ENCODE measurements at regions not wholly inside any gene's neighbourhood (a gene's known extent, or its start where the extent isn't known, plus 50 kb on each side); places are given as distances from the start of the nearest gene placed in this dataset.
"Not testable (repeated sequence)": the region's sequence is repeated elsewhere in the genome, so short reads cannot be mapped to it uniquely, and the experiment has no call there.

DNA sequence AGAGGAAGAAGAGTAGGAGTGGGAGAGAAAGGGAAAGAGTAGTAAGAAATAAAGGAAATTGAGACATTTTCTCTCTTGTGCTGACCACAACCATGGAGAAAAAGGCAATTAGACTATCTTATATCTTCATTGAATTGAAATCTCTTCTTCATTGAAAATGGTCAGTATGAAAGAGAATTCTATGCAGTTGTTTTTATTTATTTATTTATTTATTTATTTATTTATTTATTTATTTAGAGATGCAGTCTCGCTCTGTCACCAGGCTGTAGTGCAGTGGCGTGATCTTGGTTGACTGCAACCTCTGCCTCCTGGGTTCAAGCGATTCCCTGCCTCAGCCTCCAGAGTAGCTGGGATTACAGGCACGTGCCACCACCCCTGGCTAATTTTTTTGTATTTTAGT is 447.1 kb downstream of the PTPRC start:
- no peak overlapping the region for H3K4me2 ChIP-seq
- no peaks in the 10 kb centered on the region for H3K27me3 Mint-ChIP-seq (ENCODE audit: insufficient read depth, low read depth)

GRCh38 chr1:199087144-199087543 is 448.3 kb downstream of the PTPRC start:
- TF ChIP-seq EZH2 (IDR thresholded peaks at IDR 0.05) (no peak), EZH2phosphoT487 (IDR thresholded peaks at IDR 0.05) (no peak)
- TF ChIP-seq, protein P1, sequence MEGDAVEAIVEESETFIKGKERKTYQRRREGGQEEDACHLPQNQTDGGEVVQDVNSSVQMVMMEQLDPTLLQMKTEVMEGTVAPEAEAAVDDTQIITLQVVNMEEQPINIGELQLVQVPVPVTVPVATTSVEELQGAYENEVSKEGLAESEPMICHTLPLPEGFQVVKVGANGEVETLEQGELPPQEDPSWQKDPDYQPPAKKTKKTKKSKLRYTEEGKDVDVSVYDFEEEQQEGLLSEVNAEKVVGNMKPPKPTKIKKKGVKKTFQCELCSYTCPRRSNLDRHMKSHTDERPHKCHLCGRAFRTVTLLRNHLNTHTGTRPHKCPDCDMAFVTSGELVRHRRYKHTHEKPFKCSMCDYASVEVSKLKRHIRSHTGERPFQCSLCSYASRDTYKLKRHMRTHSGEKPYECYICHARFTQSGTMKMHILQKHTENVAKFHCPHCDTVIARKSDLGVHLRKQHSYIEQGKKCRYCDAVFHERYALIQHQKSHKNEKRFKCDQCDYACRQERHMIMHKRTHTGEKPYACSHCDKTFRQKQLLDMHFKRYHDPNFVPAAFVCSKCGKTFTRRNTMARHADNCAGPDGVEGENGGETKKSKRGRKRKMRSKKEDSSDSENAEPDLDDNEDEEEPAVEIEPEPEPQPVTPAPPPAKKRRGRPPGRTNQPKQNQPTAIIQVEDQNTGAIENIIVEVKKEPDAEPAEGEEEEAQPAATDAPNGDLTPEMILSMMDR (IDR thresholded peaks at IDR 0.05) = no peak
- Histone ChIP-seq H3K4me3 (no peak overlapping the region), H3F3A (ENCODE audit: low read depth) (no peaks in the 10 kb centered on the region), H3K9ac (no peak overlapping the region), H3K4me1 (no peaks in the 10 kb centered on the region), H2AFZ (replicated peaks) (no peak overlapping the region), H3K79me2 (ENCODE audit: low read depth) (no peaks in the 10 kb centered on the region), H3K4me2 (no peak overlapping the region), H3K9me3 (ENCODE audit: low read depth) (no peaks in the 10 kb centered on the region), H3K27ac (no peak overlapping the region), H3K36me3 (no peaks in the 10 kb centered on the region), H3K27me3 (no peaks in the 10 kb centered on the region), H4K20me1 (ENCODE audit: low read depth) (no peaks in the 10 kb centered on the region)
- H3K4me3 Mint-ChIP-seq = no peak overlapping the region
- no peak for DNase-seq (ENCODE audit: low spot score)
- no peaks in the 10 kb centered on the region for H3K36me3 Mint-ChIP-seq
- H3K27me3 Mint-ChIP-seq (ENCODE audit: insufficient read depth, low read depth) = peaks cover 1% of the 10 kb centered on the region
- no peaks in the 10 kb centered on the region for H3K4me1 Mint-ChIP-seq
- H3K9me3 Mint-ChIP-seq = no peaks in the 10 kb centered on the region
- H3K27ac Mint-ChIP-seq = no peak overlapping the region

More for the DNA sequence above, 447.1 kb downstream of the PTPRC start:
- Mint-ChIP-seq H3K4me3 (no peak overlapping the region), H3K36me3 (no peaks in the 10 kb centered on the region), H3K27ac (no peak overlapping the region), H3K9me3 (no peaks in the 10 kb centered on the region), H3K4me1 (no peaks in the 10 kb centered on the region)
- Histone ChIP-seq H3K9me3 (ENCODE audit: low read depth) (no peaks in the 10 kb centered on the region), H3K27ac (no peak overlapping the region), H3K36me3 (no peaks in the 10 kb centered on the region), H3K4me1 (no peaks in the 10 kb centered on the region), H3F3A (ENCODE audit: low read depth) (no peaks in the 10 kb centered on the region), H3K4me3 (no peak overlapping the region), H3K27me3 (no peaks in the 10 kb centered on the region), H4K20me1 (ENCODE audit: low read depth) (no peaks in the 10 kb centered on the region), H3K9ac (no peak overlapping the region), H2AFZ (replicated peaks) (no peak overlapping the region), H3K79me2 (ENCODE audit: low read depth) (no peaks in the 10 kb centered on the region)
- TF ChIP-seq EZH2 (IDR thresholded peaks at IDR 0.05) = no peak
- TF ChIP-seq, protein P1 (IDR thresholded peaks at IDR 0.05) = no peak
- TF ChIP-seq EZH2phosphoT487 (IDR thresholded peaks at IDR 0.05) = no peak
- no peak for DNase-seq (ENCODE audit: low spot score)

DNA sequence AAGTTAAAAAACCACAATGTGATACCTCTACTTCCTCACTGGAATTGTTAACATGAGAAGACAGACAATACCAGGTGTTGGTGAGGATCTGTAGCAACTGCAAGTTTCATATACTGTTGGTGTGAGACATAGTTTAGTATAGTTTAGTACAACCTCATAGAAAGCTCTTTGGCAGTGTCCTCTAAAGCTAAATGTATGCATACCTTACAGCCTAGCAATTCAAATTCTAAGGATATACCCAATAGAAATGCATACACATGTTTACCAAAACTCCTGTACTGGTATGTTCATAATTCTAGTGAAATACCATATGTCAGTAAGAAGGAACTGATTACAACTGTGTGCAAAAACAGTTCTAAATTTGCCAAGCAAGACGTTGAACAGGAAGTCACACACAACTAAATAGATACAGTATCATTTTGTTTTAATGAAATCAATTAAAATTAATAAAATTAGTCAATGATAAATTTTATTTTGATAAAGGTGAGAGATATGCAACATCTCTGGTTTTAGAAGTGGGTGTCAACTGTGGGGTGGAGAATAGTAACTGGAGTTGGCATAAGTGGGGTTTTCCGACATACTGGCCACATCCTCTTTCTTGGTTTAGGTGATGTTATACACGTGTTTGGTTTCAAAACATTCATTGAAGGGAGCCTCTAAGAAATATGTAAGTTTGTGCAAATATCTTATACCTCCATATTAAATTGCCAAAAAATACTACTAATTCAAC is 450.7 kb downstream of the PTPRC start:
- no peak for DNase-seq (ENCODE audit: low spot score)
- Histone ChIP-seq H3K4me2 (no peak overlapping the region), H3K36me3 (no peaks in the 10 kb centered on the region), H3K4me3 (no peak overlapping the region), H3K4me1 (no peaks in the 10 kb centered on the region), H3K9me3 (ENCODE audit: low read depth) (no peaks in the 10 kb centered on the region), H3F3A (ENCODE audit: low read depth) (no peaks in the 10 kb centered on the region), H3K79me2 (ENCODE audit: low read depth) (no peaks in the 10 kb centered on the region), H3K27ac (no peak overlapping the region), H3K27me3 (no peaks in the 10 kb centered on the region), H3K9ac (no peak overlapping the region), H4K20me1 (ENCODE audit: low read depth) (no peaks in the 10 kb centered on the region), H2AFZ (replicated peaks) (no peak overlapping the region)
- H3K4me1 Mint-ChIP-seq = no peaks in the 10 kb centered on the region
- TF ChIP-seq EZH2phosphoT487 (IDR thresholded peaks at IDR 0.05) (no peak), EZH2 (IDR thresholded peaks at IDR 0.05) (no peak)
- TF ChIP-seq, protein P1 (IDR thresholded peaks at IDR 0.05) = no peak
- H3K36me3 Mint-ChIP-seq = no peaks in the 10 kb centered on the region
- H3K4me3 Mint-ChIP-seq = no peak overlapping the region
- no peaks in the 10 kb centered on the region for H3K9me3 Mint-ChIP-seq
- no peak overlapping the region for H3K27ac Mint-ChIP-seq
- peaks cover 2% of the 10 kb centered on the region for H3K27me3 Mint-ChIP-seq (ENCODE audit: insufficient read depth, low read depth)

DNA sequence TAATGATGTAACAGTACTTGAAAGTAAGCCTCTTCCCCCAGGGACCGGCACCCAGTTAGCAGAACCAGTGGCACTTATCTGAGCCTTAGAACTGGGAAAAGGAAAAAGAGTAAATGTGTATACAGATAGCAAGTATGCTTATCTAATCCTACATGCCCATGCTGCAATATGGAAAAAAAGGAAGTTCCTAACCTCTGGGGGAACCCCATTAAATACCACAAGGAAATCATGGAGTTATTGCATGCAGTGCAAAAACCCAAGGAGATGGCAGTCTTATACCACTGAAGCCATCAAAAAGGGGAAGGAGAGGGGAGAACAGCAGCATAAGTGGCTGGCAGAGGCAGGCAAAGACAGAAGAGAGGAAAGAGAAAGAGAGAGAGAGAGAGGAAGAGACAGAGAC is 456.8 kb downstream of the PTPRC start:
- not testable (repeated sequence) for H3K4me3 Mint-ChIP-seq; H3K79me2 ChIP-seq (ENCODE audit: low read depth); H3K9me3 ChIP-seq (ENCODE audit: low read depth); H3F3A ChIP-seq (ENCODE audit: low read depth); H3K36me3 Mint-ChIP-seq; H3K4me1 Mint-ChIP-seq; H3K27ac Mint-ChIP-seq; H4K20me1 ChIP-seq (ENCODE audit: low read depth); DNase-seq (ENCODE audit: low spot score); H3K4me3 ChIP-seq; H3K27ac ChIP-seq; H3K4me1 ChIP-seq; H3K9me3 Mint-ChIP-seq; H3K27me3 ChIP-seq; H3K9ac ChIP-seq; H3K27me3 Mint-ChIP-seq (ENCODE audit: insufficient read depth, low read depth); H3K36me3 ChIP-seq; H2AFZ ChIP-seq (replicated peaks); H3K4me2 ChIP-seq

Measured in neural progenitor cell (in vitro differentiated cells).